ENCODE measurements at regions not wholly inside any gene's neighbourhood (a gene's known extent, or its start where the extent isn't known, plus 50 kb on each side); places are given as distances from the start of the nearest gene placed in this dataset.

DNA sequence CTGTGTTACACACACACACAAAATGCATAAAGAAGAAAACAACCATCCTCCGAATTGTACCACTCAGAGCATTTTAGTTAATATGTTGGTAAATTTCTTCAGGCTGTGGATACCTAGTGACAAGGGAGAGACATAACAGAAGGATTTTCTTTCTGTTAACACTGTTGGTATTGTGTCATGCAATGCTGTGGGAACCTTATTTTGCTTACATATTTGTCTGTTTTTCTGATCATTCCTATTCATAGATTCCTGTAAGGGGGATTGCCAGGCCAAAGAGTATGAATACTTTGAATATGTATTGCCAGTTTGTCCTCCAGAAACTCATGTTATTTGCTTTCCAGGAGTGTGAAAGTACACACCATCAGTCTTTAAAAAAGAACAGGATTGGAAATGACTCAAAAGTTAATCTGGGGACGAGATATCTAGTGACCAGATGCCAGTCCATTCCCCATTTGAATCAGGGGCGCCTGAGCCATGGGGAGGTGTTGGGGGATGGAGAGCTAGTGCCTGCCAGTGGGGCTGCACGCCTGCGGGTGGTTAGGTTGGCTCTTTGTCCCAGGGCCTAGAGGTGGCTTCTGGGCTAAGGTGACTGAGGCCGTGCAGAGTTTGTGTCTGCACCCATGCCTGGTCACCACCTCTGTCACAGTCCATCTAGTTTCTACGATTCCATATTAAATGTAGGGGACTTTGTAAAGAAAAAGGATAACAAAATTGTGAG lies 142.0 kb downstream of the PTPN20 start:
- Histone ChIP-seq H3K36me3 (no peaks in the 10 kb centered on the region), H3K9me3 (no peaks in the 10 kb centered on the region), H3K4me1 (peaks cover 4% of the 10 kb centered on the region), H3K27ac (no peak overlapping the region), H3K27me3 (no peaks in the 10 kb centered on the region), H3K4me3 (no peak overlapping the region)
- intact Hi-C loops (cut with DNase I), result no loop called here
- peak in 1 of 2 donors; percentile 64 for DNase-seq (ENCODE audit: extremely low spot score in 2 of 2)
- TF ChIP-seq POLR2AphosphoS5 (IDR thresholded peaks at IDR 0.05; ENCODE audit: insufficient read depth in 1 of 2, low read depth in 1 of 2) (no peak), CTCF (IDR thresholded peaks at IDR 0.05) (no peak), POLR2A (IDR thresholded peaks at IDR 0.05) (no peak)

DNA sequence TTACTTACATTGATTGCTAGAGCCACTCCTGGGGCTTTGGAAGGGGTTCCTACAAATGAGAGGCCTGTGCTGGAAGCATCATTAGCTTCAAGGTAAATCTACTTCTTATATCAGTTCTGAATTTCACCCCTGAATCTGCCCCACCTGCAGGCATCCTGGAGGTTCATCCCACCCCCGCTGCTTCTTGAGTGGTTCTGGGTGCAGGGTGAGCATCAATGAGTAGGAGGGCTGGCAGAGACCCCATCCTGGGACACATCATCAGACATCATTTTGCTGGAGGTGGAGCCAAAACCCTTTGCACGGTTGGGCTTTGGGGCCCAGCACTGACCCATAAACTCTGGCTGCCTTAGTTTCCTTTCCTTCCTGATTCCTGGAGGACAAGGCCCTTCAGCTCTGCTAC lies 143.7 kb downstream of the PTPN20 start:
- peak in 1 of 2 donors; percentile 88 for DNase-seq (ENCODE audit: extremely low spot score in 2 of 2)
- Histone ChIP-seq H3K36me3 (no peaks in the 10 kb centered on the region), H3K4me1 (peaks cover 4% of the 10 kb centered on the region), H3K27me3 (no peaks in the 10 kb centered on the region), H3K4me3 (no peak overlapping the region), H3K27ac (no peak overlapping the region), H3K9me3 (no peaks in the 10 kb centered on the region)
- intact Hi-C loops (cut with DNase I), result no loop called here
- TF ChIP-seq POLR2AphosphoS5 (IDR thresholded peaks at IDR 0.05; ENCODE audit: insufficient read depth in 1 of 2, low read depth in 1 of 2) (no peak), CTCF (IDR thresholded peaks at IDR 0.05) (no peak), POLR2A (IDR thresholded peaks at IDR 0.05) (no peak)

DNA sequence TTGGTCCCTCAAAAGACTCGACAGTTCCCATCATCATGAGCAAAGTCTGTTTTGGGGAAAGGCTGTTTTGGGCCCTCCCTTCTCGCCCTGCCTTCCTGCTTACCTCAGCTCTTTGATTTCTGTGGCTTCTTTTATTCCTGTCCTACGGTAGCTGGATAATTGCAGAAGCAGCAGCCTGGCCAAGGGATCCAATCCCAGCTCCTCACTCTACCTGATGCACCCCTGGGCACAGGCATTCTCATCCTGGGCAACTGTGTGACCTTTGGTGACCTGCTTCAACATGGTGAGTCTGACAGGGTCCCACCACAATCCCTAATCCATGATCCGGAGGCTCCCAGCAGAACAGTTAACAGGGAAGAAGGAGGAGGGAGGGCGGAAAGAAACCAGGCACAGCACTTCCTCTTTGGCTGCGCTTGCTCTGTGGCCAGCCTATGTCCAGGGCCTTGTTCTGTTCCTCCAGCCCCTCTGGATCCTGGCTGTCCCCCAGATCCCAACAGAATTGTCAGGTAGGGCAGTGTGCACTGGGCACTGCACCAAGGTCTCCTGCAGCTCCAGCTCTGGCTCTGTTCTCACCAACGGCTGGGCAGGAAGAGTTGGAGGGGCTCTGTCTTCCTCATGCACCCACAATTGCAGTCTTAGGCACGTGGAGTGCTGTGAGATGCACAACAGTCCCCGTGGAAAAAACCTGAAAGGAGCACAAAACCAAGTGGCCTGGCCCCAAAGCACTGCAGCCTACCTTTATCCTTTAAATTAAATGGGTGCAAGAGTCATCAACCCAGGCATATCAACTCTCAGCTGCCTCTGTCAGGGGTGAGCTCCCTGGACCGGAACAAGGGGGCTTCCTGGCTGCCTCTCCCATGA lies 144.4 kb downstream of the PTPN20 start:
- H3K4me1 ChIP-seq, result peaks cover 4% of the 10 kb centered on the region
- H3K36me3 ChIP-seq, result no peaks in the 10 kb centered on the region
- peak; percentile 74 to 81 for DNase-seq (ENCODE audit: extremely low spot score in 2 of 2)
- TF ChIP-seq POLR2AphosphoS5 (IDR thresholded peaks at IDR 0.05; ENCODE audit: insufficient read depth in 1 of 2, low read depth in 1 of 2), result no peak
- no peak for TF ChIP-seq POLR2A (IDR thresholded peaks at IDR 0.05)
- TF ChIP-seq CTCF (IDR thresholded peaks at IDR 0.05), result no peak
- intact Hi-C loops (cut with DNase I), result no loop called here
- no peaks in the 10 kb centered on the region for H3K9me3 ChIP-seq
- H3K27me3 ChIP-seq, result no peaks in the 10 kb centered on the region
- no peak overlapping the region for H3K27ac ChIP-seq
- no peak overlapping the region for H3K4me3 ChIP-seq

DNA sequence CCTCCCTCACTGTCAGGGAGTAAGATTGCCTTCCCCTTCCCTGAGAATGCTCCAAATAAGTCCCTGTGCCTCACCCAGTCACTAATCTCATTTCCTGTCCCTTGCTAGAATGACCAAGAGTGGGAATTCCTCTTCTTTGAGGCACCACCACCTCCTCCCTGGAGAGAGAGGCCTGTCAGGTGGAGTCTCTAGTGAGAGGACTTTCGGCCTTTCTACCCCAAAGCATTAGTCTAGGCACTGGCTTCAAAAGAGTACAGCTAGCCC lies 145.0 kb downstream of the PTPN20 start:
- Histone ChIP-seq H3K36me3 (no peaks in the 10 kb centered on the region), H3K27ac (no peak overlapping the region), H3K9me3 (no peaks in the 10 kb centered on the region), H3K4me1 (peaks cover 4% of the 10 kb centered on the region), H3K4me3 (no peak overlapping the region), H3K27me3 (no peaks in the 10 kb centered on the region)
- intact Hi-C loops (cut with DNase I), result no loop called here
- no peak for DNase-seq (ENCODE audit: extremely low spot score in 2 of 2)
- TF ChIP-seq POLR2AphosphoS5 (IDR thresholded peaks at IDR 0.05; ENCODE audit: insufficient read depth in 1 of 2, low read depth in 1 of 2), result no peak
- no peak for TF ChIP-seq POLR2A (IDR thresholded peaks at IDR 0.05)
- TF ChIP-seq CTCF (IDR thresholded peaks at IDR 0.05), result no peak

GRCh38 chr10:47057471-47057870 lies 146.2 kb downstream of the PTPN20 start:
- Histone ChIP-seq H3K4me1 (peaks cover 4% of the 10 kb centered on the region), H3K4me3 (no peak overlapping the region), H3K36me3 (no peaks in the 10 kb centered on the region), H3K9me3 (no peaks in the 10 kb centered on the region), H3K27me3 (no peaks in the 10 kb centered on the region), H3K27ac (no peak overlapping the region)
- peak; percentile 64 to 67 for DNase-seq (ENCODE audit: extremely low spot score in 2 of 2)
- intact Hi-C loops (cut with DNase I), result no loop called here
- TF ChIP-seq POLR2AphosphoS5 (IDR thresholded peaks at IDR 0.05; ENCODE audit: insufficient read depth in 1 of 2, low read depth in 1 of 2) (no peak), POLR2A (IDR thresholded peaks at IDR 0.05) (no peak), CTCF (IDR thresholded peaks at IDR 0.05) (no peak)

Data from vagina (tissue), 2 donors.